GM04504 (cell line): ENCODE measurements at regions not wholly inside any gene's neighbourhood (a gene's known extent, or its start where the extent isn't known, plus 50 kb on each side); places are given as distances from the start of the nearest gene placed in this dataset.
"Not testable (repeated sequence)": the region's sequence is repeated elsewhere in the genome, so short reads cannot be mapped to it uniquely, and the experiment has no call there.

Source experiments
- DNase-seq: peaks from one replicate; pipeline ENCODE4 v3.0.0-alpha.2; 2012; ENCODE audit warnings: low read depth

- no peak for DNase-seq
Measured at GRCh38 chr3:44132061-44132460, 109.6 kb upstream of the TOPAZ1 start.

- no peak for DNase-seq
Measured at GRCh38 chr3:44132593-44132992, 109.1 kb upstream of the TOPAZ1 start.

DNA sequence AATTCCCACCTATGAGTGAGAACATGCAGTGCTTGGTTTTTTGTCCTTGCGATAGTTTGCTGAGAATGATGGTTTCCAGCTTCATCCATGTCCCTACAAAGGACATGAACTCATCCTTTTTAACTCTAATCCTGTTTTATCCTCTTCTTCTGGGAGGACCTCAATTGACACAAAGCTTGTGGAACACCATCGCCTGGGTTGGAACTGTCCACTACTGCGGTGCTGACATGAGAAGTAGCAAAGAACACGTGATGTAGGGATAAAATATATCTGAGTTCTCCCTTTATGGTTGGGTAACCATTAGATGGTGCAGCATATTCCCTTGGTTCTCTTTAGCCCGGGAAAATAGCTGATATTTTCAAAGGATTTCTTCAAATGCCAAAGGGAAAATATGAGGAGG, 105.3 kb upstream of the TOPAZ1 start:
- DNase-seq: no peak

DNA sequence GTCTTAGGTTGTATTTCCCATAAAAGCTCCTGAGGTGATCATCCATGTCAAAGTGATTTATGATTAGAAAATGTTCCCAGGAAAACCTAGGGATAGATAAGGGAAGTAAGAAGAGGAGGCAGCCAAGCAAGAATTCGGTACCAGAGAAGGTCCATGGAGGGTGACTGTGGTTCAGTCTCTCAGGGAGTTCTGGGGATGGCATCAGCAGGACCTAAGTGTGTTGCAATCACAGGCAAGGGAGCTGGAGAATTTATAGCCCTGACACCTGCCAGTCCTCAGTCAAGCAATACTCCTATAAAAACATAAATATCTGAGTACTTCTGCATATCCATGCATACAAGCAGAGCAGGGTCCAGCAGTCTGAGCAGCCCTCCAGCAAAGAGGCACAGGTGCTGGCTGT, 95.6 kb upstream of the TOPAZ1 start:
- DNase-seq: no peak

DNA sequence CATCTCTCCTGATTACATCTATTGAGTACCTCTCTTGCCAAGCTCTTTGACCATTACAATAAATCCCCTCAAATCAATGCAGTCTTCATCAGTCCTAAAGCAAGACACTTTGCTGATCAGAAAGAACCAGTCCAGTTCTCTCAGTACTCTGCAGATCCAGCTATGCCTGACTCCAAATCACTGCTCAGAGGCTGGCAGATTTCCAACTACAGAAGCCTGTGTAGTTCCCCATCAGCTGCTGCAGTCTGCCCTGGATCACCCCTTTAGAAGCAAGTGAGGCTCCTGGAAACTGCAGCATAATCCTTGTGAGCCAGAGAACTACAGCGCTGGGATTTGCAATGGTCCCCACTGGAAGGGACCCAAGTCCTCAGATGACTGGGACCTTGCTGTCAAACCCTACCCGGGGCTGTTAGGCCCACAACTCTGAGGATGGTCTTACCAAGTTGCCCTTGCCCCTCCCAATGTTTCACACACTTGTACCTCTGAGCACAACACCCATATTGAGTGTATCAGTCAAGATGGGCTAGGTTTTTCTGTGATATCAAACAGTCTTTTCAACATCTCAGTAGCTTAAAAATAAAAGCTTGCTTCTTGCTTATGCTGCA, 81.9 kb upstream of the TOPAZ1 start:
- DNase-seq: no peak

- DNase-seq: no peak
Measured at GRCh38 chr3:44160818-44161217, 80.9 kb upstream of the TOPAZ1 start.

GRCh38 chr3:44171891-44172290, 69.8 kb upstream of the TOPAZ1 start:
- no peak for DNase-seq

- not testable (repeated sequence) for DNase-seq
Measured at GRCh38 chr3:44172701-44173100, 69.0 kb upstream of the TOPAZ1 start.

DNA sequence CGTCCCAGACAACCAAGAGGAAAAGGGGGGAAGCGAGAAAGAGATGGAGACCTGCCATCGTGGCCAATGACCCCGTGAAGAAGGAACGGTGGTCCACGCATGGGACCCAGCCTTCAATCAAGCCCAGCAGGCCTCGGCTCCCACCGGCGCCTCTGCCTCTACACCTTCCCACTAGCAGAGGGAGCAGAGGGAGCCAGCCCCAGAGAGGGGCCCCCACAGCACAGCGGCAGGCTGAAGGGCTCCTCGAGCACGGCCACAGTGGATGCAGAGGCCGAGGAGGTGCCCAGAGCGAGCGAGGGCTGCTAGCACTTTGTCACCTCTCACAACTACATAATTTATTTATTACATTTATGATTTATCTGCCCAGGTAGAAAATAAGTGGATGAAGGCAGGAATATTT, 68.4 kb upstream of the TOPAZ1 start:
- no peak for DNase-seq

DNA sequence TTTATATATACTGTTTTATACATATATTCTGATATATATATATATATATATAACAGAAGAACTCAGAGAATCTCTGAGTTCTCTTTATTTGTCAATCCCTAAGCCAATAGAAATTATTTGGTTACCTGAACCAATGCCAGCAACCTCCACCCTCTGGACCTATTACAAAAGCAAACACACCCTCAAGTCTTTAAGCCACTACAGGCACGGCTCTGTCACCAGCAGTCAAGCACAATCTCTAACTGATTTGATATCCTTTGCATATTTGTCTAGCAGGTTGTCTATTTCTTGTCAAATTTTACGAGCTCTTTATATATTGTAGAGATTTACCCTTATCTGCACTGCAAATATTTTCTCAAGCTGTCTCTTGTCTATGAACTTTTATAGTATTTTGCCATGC, 66.6 kb upstream of the TOPAZ1 start:
- no peak for DNase-seq

DNA sequence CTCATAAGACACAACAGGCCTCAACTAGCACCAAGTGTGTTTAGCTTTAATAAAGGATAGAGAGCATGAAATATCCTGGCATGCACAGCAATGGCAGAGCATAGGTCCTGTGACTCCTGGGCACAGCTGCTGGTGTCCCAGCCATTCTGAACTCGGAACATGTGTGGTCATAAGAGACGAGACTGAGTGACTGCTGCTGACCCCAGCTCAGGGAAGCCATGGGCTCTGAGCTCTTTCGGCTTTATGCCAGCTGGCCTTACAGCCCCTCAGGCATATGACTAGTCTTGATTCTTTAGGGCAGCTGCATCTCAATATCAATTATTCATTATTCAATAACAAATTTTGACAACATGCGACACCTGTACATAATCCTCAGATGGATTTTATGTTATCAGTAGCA, 62.4 kb upstream of the TOPAZ1 start:
- DNase-seq: no peak

- DNase-seq: no peak
Measured at GRCh38 chr3:44184319-44184953, 57.2 kb upstream of the TOPAZ1 start.

DNA sequence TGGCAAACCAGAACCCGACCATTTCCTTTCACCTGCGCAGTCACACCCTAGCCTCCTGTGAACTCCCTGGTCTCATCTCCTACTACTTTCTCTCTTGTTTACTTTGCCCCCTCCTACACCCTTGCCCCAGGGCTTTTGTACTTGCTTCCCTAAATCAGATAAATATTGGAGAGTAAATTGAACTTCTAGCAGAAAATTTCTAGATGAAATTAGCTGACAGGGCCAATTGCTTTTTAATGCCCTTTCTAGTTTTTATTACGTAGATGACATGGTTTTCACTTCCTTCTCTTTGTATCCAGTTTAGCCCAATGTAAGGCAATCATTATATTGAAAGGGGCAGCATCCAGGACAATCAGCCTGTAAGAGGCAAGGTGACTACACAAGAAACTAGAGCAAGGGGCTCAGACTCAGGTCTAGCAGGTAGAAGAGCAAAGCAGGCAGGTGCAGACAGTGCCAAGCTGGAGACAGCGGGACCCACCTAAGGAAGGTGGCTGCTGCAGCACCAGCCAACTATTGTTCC, 56.2 kb upstream of the TOPAZ1 start:
- no peak for DNase-seq

- DNase-seq: no peak
Measured at GRCh38 chr3:44186111-44186672, 55.5 kb upstream of the TOPAZ1 start.

GRCh38 chr3:44186712-44187111, 55.0 kb upstream of the TOPAZ1 start:
- DNase-seq: no peak
